HEK293T (cell line): ENCODE measurements at regions not wholly inside any gene's neighbourhood (a gene's known extent, or its start where the extent isn't known, plus 50 kb on each side); places are given as distances from the start of the nearest gene placed in this dataset.

Experiments used
- CTCF ChIA-PET: fragments of 350-600 bp; formaldehyde crosslinking; extraction: SDS; loops from one replicate; lab custom pipeline; 2021; ENCODE audit warnings: antibody characterized with exemption, inconsistent platforms; lab: Yijun Ruan, JAX
- POLR2A ChIA-PET: fragments of 350-600 bp; formaldehyde crosslinking; extraction: SDS; loops from one replicate; lab custom pipeline; 2020; ENCODE audit warnings: antibody characterized with exemption, inconsistent platforms; lab: Yijun Ruan, JAX
- DNase-seq: peaks from one replicate; pipeline ENCODE4 v3.0.0; 2012; ENCODE audit warnings: mixed read lengths; ENCODE audit errors: extremely low spot score
- ARNT ChIP-seq: fragments of 450-650 bp; IDR thresholded peaks from 2 replicates; pipeline ENCODE4 v1.6.1; 2017; ENCODE audit warnings: mild to moderate bottlenecking
- BHLHE40 ChIP-seq: fragments of 450-650 bp; IDR thresholded peaks from 2 replicates; pipeline ENCODE4 v1.6.1; 2016; ENCODE audit warnings: mild to moderate bottlenecking, moderate library complexity, borderline replicate concordance
- CTBP1 ChIP-seq: fragments of 450-650 bp; IDR thresholded peaks from 2 replicates; pipeline ENCODE4 v1.6.1; 2016; ENCODE audit warnings: borderline replicate concordance
- ELF4 ChIP-seq: fragments of 450-650 bp; IDR thresholded peaks from 2 replicates; pipeline ENCODE4 v1.6.1; 2017; ENCODE audit warnings: antibody characterized with exemption
- FOXA1 ChIP-seq: fragments of 450-650 bp; IDR thresholded peaks from 2 replicates; pipeline ENCODE4 v1.6.1; 2016; ENCODE audit warnings: mild to moderate bottlenecking
- FOXK2 ChIP-seq: fragments of 450-650 bp; IDR thresholded peaks from 2 replicates; pipeline ENCODE4 v1.6.1; 2016; ENCODE audit warnings: mild to moderate bottlenecking
- FOXM1 ChIP-seq: fragments of 450-650 bp; IDR thresholded peaks from 2 replicates; pipeline ENCODE4 v1.6.1; 2017; ENCODE audit warnings: mild to moderate bottlenecking, borderline replicate concordance
- HDGF ChIP-seq: fragments of 450-650 bp; IDR thresholded peaks from 2 replicates; pipeline ENCODE4 v1.6.1; 2017; ENCODE audit warnings: antibody characterized with exemption, borderline replicate concordance
- L3MBTL2 ChIP-seq: fragments of 450-650 bp; conservative IDR thresholded peaks from 2 replicates; pipeline ENCODE4 v1.6.1; 2016; ENCODE audit warnings: mild to moderate bottlenecking
- LEF1 ChIP-seq: fragments of 450-650 bp; IDR thresholded peaks from 2 replicates; pipeline ENCODE4 v1.6.1; 2017; ENCODE audit warnings: mild to moderate bottlenecking, borderline replicate concordance
- NFRKB ChIP-seq: fragments of 450-650 bp; IDR thresholded peaks from 2 replicates; pipeline ENCODE4 v1.6.1; 2016; ENCODE audit warnings: mild to moderate bottlenecking, moderate library complexity
- PKNOX1 ChIP-seq: fragments of 450-650 bp; IDR thresholded peaks from 2 replicates; pipeline ENCODE4 v1.6.1; 2016
- SP1 ChIP-seq: fragments of 450-650 bp; IDR thresholded peaks from 2 replicates; pipeline ENCODE4 v1.6.1; 2017
- SUZ12 ChIP-seq: fragments of 450-650 bp; IDR thresholded peaks from 2 replicates; pipeline ENCODE4 v1.6.1; 2016; ENCODE audit warnings: mild to moderate bottlenecking
- TARDBP ChIP-seq: fragments of 450-650 bp; IDR thresholded peaks from 2 replicates; pipeline ENCODE4 v1.6.1; 2016
- ZNF384 ChIP-seq: fragments of 450-650 bp; IDR thresholded peaks from 2 replicates; pipeline ENCODE4 v1.6.1; 2016

- ChIA-PET CTCF (no interaction called here), POLR2A (no interaction called here)
- TF ChIP-seq ZNF384 (no peak), LEF1 (no peak), NFRKB (no peak), PKNOX1 (no peak), BHLHE40 (no peak), ELF4 (no peak), ARNT (no peak), SP1 (no peak), FOXM1 (no peak), FOXA1 (no peak), FOXK2 (no peak), SUZ12 (no peak), L3MBTL2 (no peak), TARDBP (no peak), HDGF (no peak), CTBP1 (no peak)
- DNase-seq, result no peak
Observed at GRCh38 chr7:36001546-36001945, 151.5 kb upstream of the EEPD1 start.

DNA sequence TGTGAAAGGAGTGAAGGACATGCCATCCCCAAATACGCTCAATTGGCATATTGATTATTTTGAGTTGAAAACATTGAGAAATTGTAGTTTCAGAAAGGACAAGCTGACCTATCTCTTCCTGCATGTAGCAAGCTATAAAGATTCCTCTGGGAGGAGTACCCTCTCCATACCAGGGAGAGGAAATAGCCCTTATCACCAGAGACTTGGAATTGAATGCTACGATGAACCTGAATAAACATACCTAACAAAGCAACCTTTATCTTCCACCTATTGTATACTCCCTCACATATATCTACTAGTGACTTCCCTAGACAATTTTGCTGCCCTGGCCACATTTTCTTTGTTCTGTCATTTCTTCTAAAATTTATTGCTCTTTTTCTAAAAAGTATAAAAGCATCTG lies 150.2 kb upstream of the EEPD1 start:
- DNase-seq, result no peak
- ChIA-PET CTCF (no interaction called here), POLR2A (no interaction called here)
- no peak for TF ChIP-seq ZNF384
- no peak for TF ChIP-seq SP1
- no peak for TF ChIP-seq BHLHE40
- no peak for TF ChIP-seq LEF1
- TF ChIP-seq CTBP1, result no peak
- no peak for TF ChIP-seq NFRKB
- TF ChIP-seq L3MBTL2, result no peak
- TF ChIP-seq HDGF, result no peak
- no peak for TF ChIP-seq FOXM1
- TF ChIP-seq TARDBP, result no peak
- no peak for TF ChIP-seq FOXA1
- no peak for TF ChIP-seq PKNOX1
- TF ChIP-seq ELF4, result no peak
- no peak for TF ChIP-seq ARNT
- TF ChIP-seq FOXK2, result no peak
- TF ChIP-seq SUZ12, result no peak

DNA sequence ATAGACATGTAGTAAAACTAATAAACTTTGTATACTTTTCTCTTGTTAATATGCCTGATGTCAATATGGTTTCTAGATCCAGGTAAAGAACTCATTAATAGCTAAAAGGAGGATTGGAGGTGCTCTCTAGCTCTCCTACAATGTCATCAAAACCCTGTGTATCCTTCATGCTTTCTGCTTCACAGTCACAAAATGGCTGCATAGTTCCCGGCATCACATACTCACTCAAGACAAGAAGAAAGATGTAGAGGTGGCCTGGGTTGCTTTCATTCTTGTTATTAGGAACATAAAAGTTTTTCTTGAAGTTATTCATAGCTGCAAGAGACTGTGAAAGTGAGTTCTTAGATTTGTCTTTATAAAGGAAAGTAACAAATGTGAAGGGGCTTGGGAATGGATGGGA lies 149.7 kb upstream of the EEPD1 start:
- POLR2A ChIA-PET, result no interaction called here
- TF ChIP-seq SUZ12 (no peak), BHLHE40 (no peak), CTBP1 (no peak), FOXM1 (no peak), HDGF (no peak), FOXA1 (no peak), FOXK2 (no peak), SP1 (no peak), TARDBP (no peak), ZNF384 (no peak), LEF1 (no peak), L3MBTL2 (no peak), ELF4 (no peak), ARNT (no peak), PKNOX1 (no peak), NFRKB (no peak)
- CTCF ChIA-PET, result no interaction called here
- DNase-seq, result no peak

- POLR2A ChIA-PET, result no interaction called here
- TF ChIP-seq TARDBP, result no peak
- no peak for TF ChIP-seq FOXK2
- TF ChIP-seq L3MBTL2, result no peak
- no peak for TF ChIP-seq BHLHE40
- no peak for TF ChIP-seq PKNOX1
- TF ChIP-seq NFRKB, result no peak
- no peak for TF ChIP-seq ZNF384
- no peak for TF ChIP-seq FOXA1
- no peak for TF ChIP-seq LEF1
- TF ChIP-seq FOXM1, result no peak
- TF ChIP-seq SP1, result no peak
- TF ChIP-seq ARNT, result no peak
- TF ChIP-seq SUZ12, result no peak
- TF ChIP-seq CTBP1, result no peak
- no peak for TF ChIP-seq ELF4
- CTCF ChIA-PET, result no interaction called here
- DNase-seq, result no peak
Observed at GRCh38 chr7:36005293-36005692, 147.8 kb upstream of the EEPD1 start.

DNA sequence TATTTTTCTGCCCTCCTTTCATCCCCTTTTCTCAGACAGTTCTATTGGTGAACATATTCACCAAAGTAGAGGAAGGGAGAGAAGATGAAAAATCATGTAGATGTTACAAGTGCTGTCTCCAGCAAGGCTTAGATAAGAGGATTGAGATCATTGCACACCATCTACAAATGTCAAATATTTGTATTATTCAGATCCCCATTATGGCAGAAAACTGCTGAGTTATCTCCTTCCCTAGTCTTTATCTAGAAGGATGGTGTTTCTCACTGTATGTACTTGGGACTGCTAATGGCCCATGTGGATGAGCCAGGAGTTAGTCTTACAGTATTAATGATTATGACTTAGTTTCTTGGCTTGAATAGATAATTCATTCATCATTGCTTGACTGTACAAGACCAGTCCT lies 147.2 kb upstream of the EEPD1 start:
- no peak for DNase-seq
- no peak for TF ChIP-seq FOXK2
- TF ChIP-seq NFRKB, result no peak
- TF ChIP-seq TARDBP, result no peak
- TF ChIP-seq BHLHE40, result no peak
- TF ChIP-seq FOXM1, result no peak
- TF ChIP-seq L3MBTL2, result no peak
- TF ChIP-seq ZNF384, result no peak
- no peak for TF ChIP-seq CTBP1
- ChIA-PET CTCF (no interaction called here), POLR2A (no interaction called here)
